OCI-LY1 (cell line): ENCODE measurements at regions not wholly inside any gene's neighbourhood (a gene's known extent, or its start where the extent isn't known, plus 50 kb on each side); places are given as distances from the start of the nearest gene placed in this dataset.

Experiments used
- H2AFZ ChIP-seq: fragments of 200-600 bp; sonication (generic), shearing (Covaris generic); 2 replicates; pipeline ENCODE4 v1.6.0; 2014; ENCODE audit warnings: antibody characterized with exemption, mild to moderate bottlenecking, low read length
- H3F3A ChIP-seq: fragments of 200-600 bp; sonication (generic), shearing (Covaris generic); 2 replicates; pipeline ENCODE4 v1.6.0; 2014; ENCODE audit warnings: mild to moderate bottlenecking, antibody characterized with exemption, low read length, moderate library complexity; ENCODE audit not compliant: insufficient read depth
- H3K27ac ChIP-seq: fragments of 200-600 bp; sonication (generic); 2 replicates; pipeline ENCODE4 v1.5.1; 2014; ENCODE audit warnings: low read length, mixed run types, mild to moderate bottlenecking, low read depth; ENCODE audit not compliant: poor library complexity, severe bottlenecking
- H3K27me3 ChIP-seq: fragments of 200-600 bp; sonication (generic); 2 replicates; pipeline ENCODE4 v1.6.0; 2014; ENCODE audit warnings: antibody characterized with exemption, mild to moderate bottlenecking, low read length, moderate library complexity; ENCODE audit not compliant: insufficient read depth
- H3K36me3 ChIP-seq: fragments of 200-600 bp; sonication (generic); 2 replicates; pipeline ENCODE4 v1.6.1; 2014; ENCODE audit warnings: mild to moderate bottlenecking, antibody characterized with exemption, low read length, moderate library complexity, mixed read lengths; ENCODE audit not compliant: insufficient read depth
- H3K4me1 ChIP-seq: fragments of 200-600 bp; sonication (generic); 2 replicates; pipeline ENCODE4 v1.5.1; 2014; ENCODE audit warnings: mild to moderate bottlenecking, low read length, moderate library complexity; ENCODE audit not compliant: insufficient read depth, severe bottlenecking
- H3K4me2 ChIP-seq: fragments of 200-600 bp; sonication (generic), shearing (Covaris generic); 2 replicates; pipeline ENCODE4 v1.6.1; 2014; ENCODE audit warnings: low read length
- H3K4me3 ChIP-seq: fragments of 200-600 bp; sonication (generic); 2 replicates; pipeline ENCODE4 v1.5.1; 2014; ENCODE audit warnings: low read length, low read depth, mild to moderate bottlenecking, mixed read lengths; ENCODE audit not compliant: poor library complexity, severe bottlenecking
- H3K79me2 ChIP-seq: fragments of 200-600 bp; shearing (Covaris generic); 2 replicates; pipeline ENCODE4 v1.6.1; 2016; ENCODE audit warnings: mixed run types, low read length, mixed read lengths; ENCODE audit not compliant: insufficient read depth
- H3K9ac ChIP-seq: fragments of 200-600 bp; sonication (generic), shearing (Covaris generic); 2 replicates; pipeline ENCODE4 v1.6.1; 2014; ENCODE audit warnings: mild to moderate bottlenecking, low read length, mixed read lengths
- H3K9me2 ChIP-seq: fragments of 200-600 bp; sonication (generic), shearing (Covaris generic); 2 replicates; pipeline ENCODE4 v1.6.1; 2014; ENCODE audit warnings: low read depth, mild to moderate bottlenecking, low read length, mixed read lengths
- H3K9me3 ChIP-seq: fragments of 200-600 bp; shearing (Covaris generic); 2 replicates; pipeline ENCODE4 v1.6.1; 2014; ENCODE audit warnings: low read length, mixed read lengths
- H4K20me1 ChIP-seq: fragments of 200-600 bp; sonication (generic), shearing (Covaris generic); 2 replicates; pipeline ENCODE4 v1.6.0; 2016; ENCODE audit warnings: mild to moderate bottlenecking, low read length; ENCODE audit not compliant: insufficient read depth
- EZH2 ChIP-seq: fragments of 200-600 bp; sonication (generic), shearing (Covaris generic); IDR thresholded peaks from 2 replicates; pipeline ENCODE4 v1.8.0; 2017; ENCODE audit warnings: borderline replicate concordance, mixed run types, mild to moderate bottlenecking, antibody characterized with exemption, low read length, moderate library complexity, mixed read lengths
- TF ChIP-seq, protein P1 (sequence below): fragments of 200-600 bp; sonication (generic), shearing (Covaris generic); IDR thresholded peaks from 2 replicates; pipeline ENCODE4 v1.5.1; 2017; ENCODE audit warnings: mild to moderate bottlenecking, antibody characterized with exemption, low read length, moderate library complexity, mixed read lengths

DNA sequence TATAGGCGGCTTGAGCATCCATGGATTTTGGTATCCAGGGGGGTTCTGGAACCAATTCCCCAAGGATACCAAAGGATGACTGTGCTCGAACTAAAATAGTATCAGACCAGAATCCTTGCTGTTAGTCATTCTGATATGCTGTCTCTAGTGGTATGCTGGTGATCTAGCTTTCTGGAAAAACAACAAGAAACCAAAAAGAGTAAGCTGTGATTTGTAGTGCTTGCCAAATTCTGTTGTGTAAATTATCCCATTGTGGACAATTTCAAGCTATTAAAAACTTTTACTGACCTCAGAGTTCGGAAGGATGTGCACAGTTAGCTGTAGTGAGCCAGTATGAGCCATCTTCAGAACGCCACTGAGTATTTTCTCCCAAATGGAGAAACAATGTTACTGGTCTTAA is 99.0 kb upstream of the FBN2 start:
- H3K4me2 ChIP-seq = no peak overlapping the region

DNA sequence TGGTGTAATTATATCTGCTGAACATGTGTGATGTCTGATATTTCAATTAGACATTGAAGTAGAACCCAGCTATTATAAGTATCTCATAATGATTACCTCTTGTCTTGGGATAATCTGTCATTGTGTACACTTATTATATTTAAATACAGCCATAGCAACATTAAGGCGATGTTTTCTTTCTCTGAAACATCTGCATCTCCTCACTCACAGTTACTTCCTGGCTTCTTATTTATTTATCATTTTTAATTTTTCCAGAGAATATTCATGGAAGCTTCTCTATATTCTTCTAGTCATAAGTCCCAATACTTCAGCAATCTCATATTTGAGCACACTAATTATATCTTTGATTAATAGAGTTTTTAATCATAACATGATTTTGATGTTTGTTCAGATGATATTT is 103.8 kb upstream of the FBN2 start:
- no peaks in the 10 kb centered on the region for H3K9me3 ChIP-seq
- no peaks in the 10 kb centered on the region for H3F3A ChIP-seq
- H3K36me3 ChIP-seq = no peaks in the 10 kb centered on the region
- no peaks in the 10 kb centered on the region for H3K4me1 ChIP-seq
- no peak overlapping the region for H3K27ac ChIP-seq
- H3K4me3 ChIP-seq = no peak overlapping the region
- H2AFZ ChIP-seq = no peak overlapping the region
- no peaks in the 10 kb centered on the region for H3K27me3 ChIP-seq
- no peaks in the 10 kb centered on the region for H3K9me2 ChIP-seq
- H3K79me2 ChIP-seq = no peaks in the 10 kb centered on the region
- TF ChIP-seq, protein P1, sequence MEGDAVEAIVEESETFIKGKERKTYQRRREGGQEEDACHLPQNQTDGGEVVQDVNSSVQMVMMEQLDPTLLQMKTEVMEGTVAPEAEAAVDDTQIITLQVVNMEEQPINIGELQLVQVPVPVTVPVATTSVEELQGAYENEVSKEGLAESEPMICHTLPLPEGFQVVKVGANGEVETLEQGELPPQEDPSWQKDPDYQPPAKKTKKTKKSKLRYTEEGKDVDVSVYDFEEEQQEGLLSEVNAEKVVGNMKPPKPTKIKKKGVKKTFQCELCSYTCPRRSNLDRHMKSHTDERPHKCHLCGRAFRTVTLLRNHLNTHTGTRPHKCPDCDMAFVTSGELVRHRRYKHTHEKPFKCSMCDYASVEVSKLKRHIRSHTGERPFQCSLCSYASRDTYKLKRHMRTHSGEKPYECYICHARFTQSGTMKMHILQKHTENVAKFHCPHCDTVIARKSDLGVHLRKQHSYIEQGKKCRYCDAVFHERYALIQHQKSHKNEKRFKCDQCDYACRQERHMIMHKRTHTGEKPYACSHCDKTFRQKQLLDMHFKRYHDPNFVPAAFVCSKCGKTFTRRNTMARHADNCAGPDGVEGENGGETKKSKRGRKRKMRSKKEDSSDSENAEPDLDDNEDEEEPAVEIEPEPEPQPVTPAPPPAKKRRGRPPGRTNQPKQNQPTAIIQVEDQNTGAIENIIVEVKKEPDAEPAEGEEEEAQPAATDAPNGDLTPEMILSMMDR = no peak
- no peak for TF ChIP-seq EZH2
- no peaks in the 10 kb centered on the region for H4K20me1 ChIP-seq
- H3K4me2 ChIP-seq = no peak overlapping the region
- H3K9ac ChIP-seq = no peak overlapping the region

More for the DNA sequence above, 99.0 kb upstream of the FBN2 start:
- Histone ChIP-seq H3F3A (no peaks in the 10 kb centered on the region), H3K9ac (no peak overlapping the region), H3K9me3 (no peaks in the 10 kb centered on the region), H3K36me3 (no peaks in the 10 kb centered on the region), H2AFZ (no peak overlapping the region), H3K9me2 (no peaks in the 10 kb centered on the region), H3K4me3 (no peak overlapping the region), H3K79me2 (no peaks in the 10 kb centered on the region), H3K27ac (no peak overlapping the region), H4K20me1 (no peaks in the 10 kb centered on the region), H3K4me1 (no peaks in the 10 kb centered on the region), H3K27me3 (no peaks in the 10 kb centered on the region)
- TF ChIP-seq, protein P1 = no peak
- TF ChIP-seq EZH2 = no peak

DNA sequence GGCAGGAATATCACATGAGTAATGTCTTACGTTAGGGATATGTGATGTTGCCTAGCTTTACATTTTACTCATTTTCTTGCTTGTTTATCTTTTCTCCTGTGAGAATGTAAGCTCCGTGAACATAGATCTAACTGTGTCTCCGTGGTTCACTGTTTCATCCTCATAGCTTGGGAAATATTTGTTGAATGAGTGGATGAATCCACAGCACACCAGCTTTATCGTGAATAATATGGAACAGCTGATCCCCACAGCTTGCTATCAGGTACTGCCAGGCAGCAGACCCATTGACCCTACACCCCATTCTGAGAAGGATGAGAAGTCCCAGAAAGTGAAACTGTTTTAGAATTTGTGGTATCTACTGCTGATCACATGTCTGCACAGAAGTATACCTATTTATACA is 106.8 kb upstream of the FBN2 start:
- Histone ChIP-seq H3K79me2 (no peaks in the 10 kb centered on the region), H2AFZ (no peak overlapping the region), H3K9ac (no peak overlapping the region), H3K9me2 (no peaks in the 10 kb centered on the region), H3K4me2 (no peak overlapping the region), H3K27ac (no peak overlapping the region), H3K4me3 (no peak overlapping the region), H3K9me3 (no peaks in the 10 kb centered on the region), H3F3A (no peaks in the 10 kb centered on the region), H3K4me1 (no peaks in the 10 kb centered on the region), H3K27me3 (no peaks in the 10 kb centered on the region), H4K20me1 (no peaks in the 10 kb centered on the region), H3K36me3 (no peaks in the 10 kb centered on the region)
- TF ChIP-seq EZH2 = no peak

DNA sequence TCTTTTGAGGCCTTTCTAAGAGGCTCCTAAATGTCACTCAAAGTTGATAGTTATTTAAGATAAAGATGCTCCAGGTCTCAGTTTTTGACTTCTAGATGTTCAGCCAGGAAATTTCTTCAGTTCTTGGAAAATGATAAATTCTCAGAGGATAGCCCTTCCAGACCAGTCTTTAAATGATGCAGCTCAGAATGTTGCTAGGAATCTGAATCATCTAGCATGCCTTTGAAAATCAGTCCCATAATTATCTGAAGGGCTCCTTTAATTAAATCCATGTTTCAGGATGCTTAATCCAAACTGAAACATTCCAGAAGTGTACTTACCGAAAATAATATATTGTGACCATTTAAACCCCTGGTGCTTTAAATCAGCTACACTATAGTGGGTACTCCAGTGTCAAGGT is 107.5 kb upstream of the FBN2 start:
- H4K20me1 ChIP-seq = no peaks in the 10 kb centered on the region
- H3K36me3 ChIP-seq = no peaks in the 10 kb centered on the region
- no peaks in the 10 kb centered on the region for H3K9me2 ChIP-seq
- no peaks in the 10 kb centered on the region for H3K9me3 ChIP-seq
- H3K4me3 ChIP-seq = no peak overlapping the region
- no peaks in the 10 kb centered on the region for H3K4me1 ChIP-seq
- no peaks in the 10 kb centered on the region for H3K79me2 ChIP-seq
- H3F3A ChIP-seq = no peaks in the 10 kb centered on the region
- TF ChIP-seq, protein P1 = no peak
- TF ChIP-seq EZH2 = no peak
- no peak overlapping the region for H2AFZ ChIP-seq
- no peak overlapping the region for H3K9ac ChIP-seq
- H3K27ac ChIP-seq = no peak overlapping the region
- no peak overlapping the region for H3K4me2 ChIP-seq
- no peaks in the 10 kb centered on the region for H3K27me3 ChIP-seq
